GM19238 (cell line): ENCODE measurements at regions not wholly inside any gene's neighbourhood (a gene's known extent, or its start where the extent isn't known, plus 50 kb on each side); places are given as distances from the start of the nearest gene placed in this dataset.
A peak's percentile ranks its signal among the peaks of the same experiment; 100 is the strongest.
"Not testable (repeated sequence)": the region's sequence is repeated elsewhere in the genome, so short reads cannot be mapped to it uniquely, and the experiment has no call there.

ENCODE experiments used
- DNase-seq: peaks from one replicate; pipeline ENCODE4 v3.0.0; 2011; ENCODE audit warnings: low spot score; ENCODE audit not compliant: insufficient read length

GRCh38 chr12:8390001-8390777 lies 65.6 kb upstream of the CLEC6A start:
- peak; percentile 22 for DNase-seq

GRCh38 chr12:8396225-8397071 lies 59.3 kb upstream of the CLEC6A start:
- peak; percentile 39 for DNase-seq

GRCh38 chr12:8397378-8397777 lies 58.4 kb upstream of the CLEC6A start:
- not testable (repeated sequence) for DNase-seq

- DNase-seq = not testable (repeated sequence)
Observed at GRCh38 chr12:8399496-8400034, 56.2 kb upstream of the CLEC6A start.

GRCh38 chr12:8403834-8404233 lies 51.9 kb upstream of the CLEC6A start:
- DNase-seq = not testable (repeated sequence)

GRCh38 chr12:8404341-8404740 lies 51.4 kb upstream of the CLEC6A start:
- not testable (repeated sequence) for DNase-seq
